ENCODE measurements at regions not wholly inside any gene's neighbourhood (a gene's known extent, or its start where the extent isn't known, plus 50 kb on each side); places are given as distances from the start of the nearest gene placed in this dataset.

DNA sequence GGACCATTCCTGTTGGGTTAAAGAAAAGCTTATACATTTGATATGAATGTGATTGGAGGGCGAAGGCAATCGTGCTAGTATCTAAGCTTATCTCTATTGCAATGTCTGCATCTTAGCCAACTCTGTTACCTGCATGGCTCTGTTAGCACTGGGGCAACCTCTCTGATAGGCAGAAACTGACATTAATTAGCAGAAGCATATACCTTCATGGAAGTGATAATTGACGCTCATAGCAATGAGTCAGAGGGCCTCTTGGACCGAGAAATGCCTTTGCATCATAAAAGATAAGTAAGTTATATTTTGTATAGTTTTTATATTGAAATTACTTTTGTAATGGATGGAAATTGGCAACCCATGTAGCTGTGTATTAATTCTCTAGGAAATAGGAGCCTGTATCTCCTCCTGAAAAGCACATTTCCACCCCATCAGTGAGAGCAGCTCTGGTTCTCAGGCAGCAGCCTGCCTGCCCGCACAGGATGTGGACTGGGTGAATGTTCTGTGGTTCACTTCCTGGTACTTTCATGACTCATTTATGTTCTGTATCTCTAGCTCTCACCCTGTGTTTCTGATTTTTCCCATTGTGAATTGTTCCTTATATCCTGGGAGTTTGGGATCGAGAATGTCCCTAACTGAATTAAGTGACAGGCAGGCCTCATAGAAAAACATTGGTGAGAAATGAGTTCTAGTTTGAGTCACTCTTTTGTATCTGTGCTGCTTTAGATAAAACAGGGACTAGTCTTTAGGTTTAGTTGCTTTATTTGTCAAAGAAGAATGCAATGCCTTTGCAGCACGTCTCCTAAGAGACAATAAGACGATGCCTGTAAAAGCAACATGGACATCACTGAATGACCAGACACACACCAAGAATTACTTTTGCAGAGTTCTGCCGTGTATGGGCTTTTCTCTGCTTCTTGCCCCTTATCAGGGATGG, 344.9 kb downstream of the DCDC2C start:
- no peak for TF ChIP-seq CTCF (conservative IDR thresholded peaks at IDR 0.05; ENCODE audit: low read length)
- no peak for TF ChIP-seq EZH2phosphoT487 (IDR thresholded peaks at IDR 0.05; ENCODE audit: borderline replicate concordance)
